HL-60 (cell line): ENCODE measurements at regions not wholly inside any gene's neighbourhood (a gene's known extent, or its start where the extent isn't known, plus 50 kb on each side); places are given as distances from the start of the nearest gene placed in this dataset.

Source experiments
- DNase-seq, 2 experiments: peaks; one replicate each; pipeline ENCODE4 v3.0.0-alpha.2; 2010 to 2020; ENCODE audit warnings: low read depth in 1 of 2, low spot score in 1 of 2
- H3K27ac ChIP-seq: fragments of 250-450 bp; sonication (Bioruptor Pico); replicated peaks from 2 replicates; pipeline ENCODE4 v1.5.1; 2020; ENCODE audit warnings: mild to moderate bottlenecking, moderate library complexity
- H3K27me3 ChIP-seq: fragments of 250-450 bp; sonication (Bioruptor Pico); 2 replicates; pipeline ENCODE4 v1.5.1; 2021; ENCODE audit warnings: mild to moderate bottlenecking, moderate library complexity; ENCODE audit not compliant: insufficient read depth, poor library complexity, severe bottlenecking
- H3K4me3 ChIP-seq: replicated peaks from 2 replicates; pipeline ENCODE4 v1.5.1; 2011; ENCODE audit warnings: mild to moderate bottlenecking, control low read depth, low read length; ENCODE audit not compliant: insufficient read depth
- CTCF ChIP-seq: IDR thresholded peaks from one replicate; pipeline ENCODE4 v1.5.1; 2011; ENCODE audit warnings: low read length, control low read depth, inconsistent platforms; ENCODE audit not compliant: insufficient read depth
- GABPA ChIP-seq: IDR thresholded peaks from 2 replicates; pipeline ENCODE4 v1.6.1; 2012; ENCODE audit warnings: low read depth
- POLR2AphosphoS5 ChIP-seq: IDR thresholded peaks from 2 replicates; pipeline ENCODE4 v1.6.1; 2012; ENCODE audit warnings: low read depth
- REST ChIP-seq: IDR thresholded peaks from 2 replicates; pipeline ENCODE4 v1.6.1; 2012; ENCODE audit warnings: low read depth; ENCODE audit not compliant: insufficient replicate concordance
- SPI1 ChIP-seq: IDR thresholded peaks from 2 replicates; pipeline ENCODE4 v1.6.1; 2012; ENCODE audit warnings: low read depth, mild to moderate bottlenecking, borderline replicate concordance

- no peak overlapping the region for H3K27ac ChIP-seq
- H3K27me3 ChIP-seq: no peaks in the 10 kb centered on the region
- no peak for DNase-seq
- no peak overlapping the region for H3K4me3 ChIP-seq
- TF ChIP-seq SPI1 (no peak), POLR2AphosphoS5 (no peak), REST (no peak), GABPA (no peak), CTCF (no peak)
These were observed 128.5 kb upstream of the GRID2 start for GRCh38 chr4:92175250-92175649.

- no peaks in the 10 kb centered on the region for H3K27me3 ChIP-seq
- no peak overlapping the region for H3K4me3 ChIP-seq
- no peak overlapping the region for H3K27ac ChIP-seq
- TF ChIP-seq POLR2AphosphoS5 (no peak), GABPA (no peak), CTCF (no peak), REST (no peak), SPI1 (no peak)
- no peak for DNase-seq
These were observed 121.6 kb upstream of the GRID2 start for GRCh38 chr4:92182006-92182735.

GRCh38 chr4:92182736-92183407 is 120.9 kb upstream of the GRID2 start:
- no peak overlapping the region for H3K4me3 ChIP-seq
- no peak overlapping the region for H3K27ac ChIP-seq
- no peaks in the 10 kb centered on the region for H3K27me3 ChIP-seq
- no peak for DNase-seq
- TF ChIP-seq SPI1: no peak
- no peak for TF ChIP-seq POLR2AphosphoS5
- TF ChIP-seq CTCF: no peak
- TF ChIP-seq GABPA: no peak
- no peak for TF ChIP-seq REST
